HepG2 (cell line): ENCODE measurements at regions not wholly inside any gene's neighbourhood (a gene's known extent, or its start where the extent isn't known, plus 50 kb on each side); places are given as distances from the start of the nearest gene placed in this dataset.

Experiments used
- ATAC-seq: fragments of 200-7000 bp; cut with Tn5 transposase; 3 replicates; pipeline ENCODE4 v1.9.1; 2020; ENCODE audit warnings: mild to moderate bottlenecking, moderate library complexity
- BruUV-seq: library from RNA; stranded (reverse); fragments of 400-500 nt; replicated peaks from 2 replicates; lab custom pipeline; 2021; lab: Mats Ljungman, UMichigan
- CTCF ChIA-PET: fragments of 300-600 bp; formaldehyde crosslinking; extraction: SDS; loops from one replicate; lab custom pipeline; 2021; ENCODE audit warnings: low total read pairs, inconsistent platforms, low intra/inter-chr PET ratio; lab: Yijun Ruan, JAX
- POLR2A ChIA-PET: fragments of 350-600 bp; sonication (Branson Sonifier 250); formaldehyde crosslinking; loops from one replicate; lab custom pipeline; 2020; ENCODE audit warnings: antibody characterized with exemption, inconsistent platforms; lab: Yijun Ruan, JAX
- DNase-seq: peaks from one replicate; pipeline ENCODE4 v3.0.0-alpha.2; 2015; ENCODE audit warnings: low spot score
- FAIRE-seq: peaks from 3 replicates; lab custom pipeline; 2011; peaks lifted over from hg19 to GRCh38; lab: Jason Lieb, UNC
- H2AFZ ChIP-seq: one replicate; pipeline ENCODE4 v1.6.1; 2011; ENCODE audit warnings: low read length, inconsistent platforms
- H3K27ac ChIP-seq: fragments of 300-600 bp; 3 replicates; pipeline ENCODE4 v1.8.0; 2011; ENCODE audit warnings: mixed run types, mild to moderate bottlenecking, mixed read lengths, low read length, inconsistent platforms; ENCODE audit not compliant: insufficient read depth; ENCODE audit errors: extremely low read length
- H3K27me3 ChIP-seq, 2 experiments: fragments of 200-600 bp in 1 of 2; 2 replicates in 1 of 2; 3 replicates in 1 of 2; pipeline versions ENCODE4 v1.6.0 to v1.8.0; 2011; ENCODE audit warnings: low read length in 2 of 2, mild to moderate bottlenecking in 2 of 2, moderate library complexity in 2 of 2, inconsistent platforms in 1 of 2; ENCODE audit not compliant: insufficient read depth in 2 of 2, control insufficient read depth in 1 of 2
- H3K36me3 ChIP-seq, 2 experiments: fragments of 200-600 bp in 1 of 2; replicated peaks in 1 of 2; 2 replicates in 1 of 2; 3 replicates in 1 of 2; pipeline versions ENCODE4 v1.5.1 to v1.8.0; 2011; ENCODE audit warnings: low read length in 2 of 2, inconsistent platforms in 1 of 2; ENCODE audit not compliant: insufficient read depth in 2 of 2, control insufficient read depth in 1 of 2
- H3K4me1 ChIP-seq: 2 replicates; pipeline ENCODE4 v1.5.1; 2012; ENCODE audit warnings: low read length, inconsistent platforms; ENCODE audit not compliant: insufficient read depth
- H3K4me2 ChIP-seq: 2 replicates; pipeline ENCODE4 v1.6.0; 2011; ENCODE audit warnings: low read depth, low read length, inconsistent platforms
- H3K4me3 ChIP-seq, 3 experiments: fragments of 200-600 bp in 1 of 3; sonication (generic), shearing (Covaris generic) in 1 of 3; replicated peaks in 1 of 3; 2 replicates each; pipeline ENCODE4 v1.5.1; 2011 to 2016; ENCODE audit warnings: low read length in 3 of 3, inconsistent platforms in 2 of 3, low read depth in 2 of 3, mild to moderate bottlenecking in 2 of 3, control low read depth in 1 of 3, mixed read lengths in 1 of 3; ENCODE audit not compliant: insufficient read depth in 1 of 3
- H3K79me2 ChIP-seq: one replicate; pipeline ENCODE4 v1.6.1; 2011; ENCODE audit warnings: low read length, inconsistent platforms; ENCODE audit not compliant: insufficient read depth
- H3K9ac ChIP-seq: 2 replicates; pipeline ENCODE4 v1.6.0; 2011; ENCODE audit warnings: mild to moderate bottlenecking, low read depth, low read length, inconsistent platforms; ENCODE audit not compliant: insufficient read depth
- H3K9me3 ChIP-seq: 2 replicates; pipeline ENCODE4 v1.5.1; 2012; ENCODE audit warnings: mild to moderate bottlenecking, low read length
- H4K20me1 ChIP-seq: 2 replicates; pipeline ENCODE4 v1.6.0; 2011; ENCODE audit warnings: inconsistent platforms, mild to moderate bottlenecking, low read length, moderate library complexity; ENCODE audit not compliant: insufficient read depth
- AGO2 ChIP-seq: fragments of 200-400 bp; formaldehyde crosslinking; optimal IDR thresholded peaks from 2 replicates; pipeline ENCODE3; 2017; ENCODE audit warnings: mild to moderate bottlenecking, low read depth, low read length, moderate library complexity
- FOXM1 ChIP-seq: sonication (generic); formaldehyde crosslinking; IDR thresholded peaks from 2 replicates; pipeline ENCODE4 v1.5.0; 2020; ENCODE audit warnings: missing genetic modification reagents
- HNF1B ChIP-seq: sonication (generic); formaldehyde crosslinking; IDR thresholded peaks from 2 replicates; pipeline ENCODE4 v1.5.1; 2020; ENCODE audit warnings: mild to moderate bottlenecking, moderate library complexity, missing genetic modification reagents
- KDM5A ChIP-seq: fragments of 200-600 bp; sonication (generic); IDR thresholded peaks from 2 replicates; pipeline ENCODE4 v1.7.0; 2018; ENCODE audit warnings: antibody characterized with exemption, mild to moderate bottlenecking, low read length, borderline replicate concordance
- MAFK ChIP-seq, 2 experiments: IDR thresholded peaks in 1 of 2; conservative IDR thresholded peaks in 1 of 2; 2 replicates each; pipeline ENCODE4 v1.6.1; 2011; ENCODE audit warnings: improper control_type of control experiment in 2 of 2, low read length in 2 of 2
- MYNN ChIP-seq: sonication (generic); formaldehyde crosslinking; IDR thresholded peaks from 2 replicates; pipeline ENCODE4 v1.4.0; 2020; ENCODE audit warnings: mild to moderate bottlenecking, low read depth, missing genetic modification reagents
- NR3C1 ChIP-seq: sonication (generic); formaldehyde crosslinking; IDR thresholded peaks from 2 replicates; pipeline ENCODE4 v1.4.0; 2020; ENCODE audit warnings: missing genetic modification reagents
- PHF20 ChIP-seq: sonication (generic); formaldehyde crosslinking; IDR thresholded peaks from 2 replicates; pipeline ENCODE4 v1.5.0; 2020; ENCODE audit warnings: mild to moderate bottlenecking, missing genetic modification reagents
- RARA ChIP-seq: IDR thresholded peaks from 2 replicates; pipeline ENCODE4 v1.6.1; 2016; ENCODE audit warnings: missing genetic modification reagents, missing compliant biosample characterization
- TAF1 ChIP-seq: sonication (generic); formaldehyde crosslinking; IDR thresholded peaks from 2 replicates; pipeline ENCODE4 v1.4.0; 2020; ENCODE audit warnings: missing genetic modification reagents
- ZNF326 ChIP-seq: sonication (generic); formaldehyde crosslinking; IDR thresholded peaks from 2 replicates; pipeline ENCODE4 v1.4.0; 2020; ENCODE audit warnings: missing genetic modification reagents, borderline replicate concordance
- ZNF552 ChIP-seq: sonication (generic); formaldehyde crosslinking; IDR thresholded peaks from 2 replicates; pipeline ENCODE4 v1.9.0; 2022; ENCODE audit warnings: missing genetic modification reagents, mild to moderate bottlenecking, borderline replicate concordance
- ZNF776 ChIP-seq: sonication (generic); formaldehyde crosslinking; IDR thresholded peaks from 2 replicates; pipeline ENCODE4 v1.4.0; 2020; ENCODE audit warnings: mild to moderate bottlenecking, missing genetic modification reagents
- WGBS: methylation state at CpG from one replicate; pipeline ENCODE4 v1.1.6; 2017; ENCODE audit warnings: low lambda C conversion rate; 5-methylcytosine and 5-hydroxymethylcytosine counted together
- in situ Hi-C: cut with HindIII; loops from 2 replicates; pipeline ENCODE4 v1.10.0; 2017; ENCODE audit warnings: low pct_unique_long_range_greater_than_20kb; ENCODE audit not compliant: extremely low pct_ligation_motif_present
- intact Hi-C: fragments of 100-400 bp; cut with micrococcal nuclease; formaldehyde crosslinking; loops from one replicate; pipeline ENCODE4 v1.10.0; 2022; ENCODE audit not compliant: unreplicated experiment
- TF ChIP-seq, protein P1 (sequence below): sonication (generic); formaldehyde crosslinking; IDR thresholded peaks from 2 replicates; pipeline ENCODE4 v1.5.1; 2020; ENCODE audit warnings: missing genetic modification reagents, mild to moderate bottlenecking, borderline replicate concordance

- in situ Hi-C loops = no loop called here
- ChIA-PET CTCF (no interaction called here), POLR2A (no interaction called here)
- H3K27me3 ChIP-seq = no peaks in the 10 kb centered on the region
- H3K9me3 ChIP-seq = no peaks in the 10 kb centered on the region
- H3K4me1 ChIP-seq = no peaks in the 10 kb centered on the region
- ATAC-seq (no peak), DNase-seq (no peak), FAIRE-seq (no peak)
- WGBS = 0% methylated on average over 1 of the region's 1 CpG
- no peak overlapping the region for H3K27ac ChIP-seq
- no TSS peak for BruUV-seq
- H3K36me3 ChIP-seq = no peaks in the 10 kb centered on the region
- no peaks in the 10 kb centered on the region for H3K79me2 ChIP-seq
- intact Hi-C loops = no loop called here
- H3K9ac ChIP-seq = no peak overlapping the region
- H2AFZ ChIP-seq = no peak overlapping the region
- no peak overlapping the region for H3K4me3 ChIP-seq
- no peak overlapping the region for H3K4me2 ChIP-seq
- TF ChIP-seq RARA (CRISPR knock-in tag) (no peak), PHF20 (CRISPR knock-in tag) (no peak), AGO2 (no peak), ZNF326 (CRISPR knock-in tag) (no peak), ZNF552 (CRISPR knock-in tag) (no peak), TAF1 (no peak), KDM5A (no peak), FOXM1 (no peak), HNF1B (no peak), MYNN (CRISPR knock-in tag) (no peak), NR3C1 (CRISPR knock-in tag) (no peak), ZNF776 (CRISPR knock-in tag) (no peak), MAFK (conservative IDR thresholded peaks at IDR 0.05 in 1 of 2, IDR thresholded peaks at IDR 0.05 in 1 of 2; ENCODE audit: low read length in 2 of 2) (no peak)
- TF ChIP-seq, protein P1, sequence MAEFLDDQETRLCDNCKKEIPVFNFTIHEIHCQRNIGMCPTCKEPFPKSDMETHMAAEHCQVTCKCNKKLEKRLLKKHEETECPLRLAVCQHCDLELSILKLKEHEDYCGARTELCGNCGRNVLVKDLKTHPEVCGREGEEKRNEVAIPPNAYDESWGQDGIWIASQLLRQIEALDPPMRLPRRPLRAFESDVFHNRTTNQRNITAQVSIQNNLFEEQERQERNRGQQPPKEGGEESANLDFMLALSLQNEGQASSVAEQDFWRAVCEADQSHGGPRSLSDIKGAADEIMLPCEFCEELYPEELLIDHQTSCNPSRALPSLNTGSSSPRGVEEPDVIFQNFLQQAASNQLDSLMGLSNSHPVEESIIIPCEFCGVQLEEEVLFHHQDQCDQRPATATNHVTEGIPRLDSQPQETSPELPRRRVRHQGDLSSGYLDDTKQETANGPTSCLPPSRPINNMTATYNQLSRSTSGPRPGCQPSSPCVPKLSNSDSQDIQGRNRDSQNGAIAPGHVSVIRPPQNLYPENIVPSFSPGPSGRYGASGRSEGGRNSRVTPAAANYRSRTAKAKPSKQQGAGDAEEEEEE (CRISPR knock-in tag) = no peak
- no peaks in the 10 kb centered on the region for H4K20me1 ChIP-seq
Observed at GRCh38 chr7:52064493-52064892, 747.9 kb upstream of the COBL start.
